ENCODE measurements at regions not wholly inside any gene's neighbourhood (a gene's known extent, or its start where the extent isn't known, plus 50 kb on each side); places are given as distances from the start of the nearest gene placed in this dataset.

GRCh38 chr4:8940792-8941491 is 69.3 kb upstream of the HMX1 start:
- no peaks in the 10 kb centered on the region for H3K36me3 ChIP-seq (ENCODE audit: insufficient read depth, low read length)
- no peak overlapping the region for H3K4me3 ChIP-seq (ENCODE audit: insufficient read depth, low read length)
- no peaks in the 10 kb centered on the region for H3K9me3 ChIP-seq (ENCODE audit: low read depth, low read length)
- no peak overlapping the region for H2AFZ ChIP-seq (ENCODE audit: low read length)
- H3K27me3 ChIP-seq (ENCODE audit: insufficient read depth, low read length): no peaks in the 10 kb centered on the region
- TF ChIP-seq CTCF (IDR thresholded peaks at IDR 0.05; ENCODE audit: extremely low read depth, low read depth, low read length): no peak
- no peaks in the 10 kb centered on the region for H3K4me1 ChIP-seq (ENCODE audit: insufficient read depth, low read length)
- H3K4me2 ChIP-seq (ENCODE audit: insufficient read depth, low read length): no peak overlapping the region
- H3K79me2 ChIP-seq (ENCODE audit: insufficient read depth, low read length): no peaks in the 10 kb centered on the region
- no peaks in the 10 kb centered on the region for H4K20me1 ChIP-seq (ENCODE audit: insufficient read depth, low read length)
- H3K27ac ChIP-seq (ENCODE audit: low read depth, low read length): no peak overlapping the region
- DNase-seq (ENCODE audit: insufficient read length, low spot score, missing footprints): peak; percentile 6

GRCh38 chr4:8939840-8940742 is 68.5 kb upstream of the HMX1 start:
- H3K36me3 ChIP-seq (ENCODE audit: insufficient read depth, low read length): no peaks in the 10 kb centered on the region
- no peak for TF ChIP-seq CTCF (IDR thresholded peaks at IDR 0.05; ENCODE audit: extremely low read depth, low read depth, low read length)
- no peak overlapping the region for H2AFZ ChIP-seq (ENCODE audit: low read length)
- H3K4me2 ChIP-seq (ENCODE audit: insufficient read depth, low read length): no peak overlapping the region
- H3K9me3 ChIP-seq (ENCODE audit: low read depth, low read length): no peaks in the 10 kb centered on the region
- DNase-seq (ENCODE audit: insufficient read length, low spot score, missing footprints): peak; percentile 43
- H3K27ac ChIP-seq (ENCODE audit: low read depth, low read length): no peak overlapping the region
- H3K27me3 ChIP-seq (ENCODE audit: insufficient read depth, low read length): no peaks in the 10 kb centered on the region
- no peaks in the 10 kb centered on the region for H3K79me2 ChIP-seq (ENCODE audit: insufficient read depth, low read length)
- no peak overlapping the region for H3K4me3 ChIP-seq (ENCODE audit: insufficient read depth, low read length)
- H4K20me1 ChIP-seq (ENCODE audit: insufficient read depth, low read length): no peaks in the 10 kb centered on the region
- H3K4me1 ChIP-seq (ENCODE audit: insufficient read depth, low read length): no peaks in the 10 kb centered on the region

DNA sequence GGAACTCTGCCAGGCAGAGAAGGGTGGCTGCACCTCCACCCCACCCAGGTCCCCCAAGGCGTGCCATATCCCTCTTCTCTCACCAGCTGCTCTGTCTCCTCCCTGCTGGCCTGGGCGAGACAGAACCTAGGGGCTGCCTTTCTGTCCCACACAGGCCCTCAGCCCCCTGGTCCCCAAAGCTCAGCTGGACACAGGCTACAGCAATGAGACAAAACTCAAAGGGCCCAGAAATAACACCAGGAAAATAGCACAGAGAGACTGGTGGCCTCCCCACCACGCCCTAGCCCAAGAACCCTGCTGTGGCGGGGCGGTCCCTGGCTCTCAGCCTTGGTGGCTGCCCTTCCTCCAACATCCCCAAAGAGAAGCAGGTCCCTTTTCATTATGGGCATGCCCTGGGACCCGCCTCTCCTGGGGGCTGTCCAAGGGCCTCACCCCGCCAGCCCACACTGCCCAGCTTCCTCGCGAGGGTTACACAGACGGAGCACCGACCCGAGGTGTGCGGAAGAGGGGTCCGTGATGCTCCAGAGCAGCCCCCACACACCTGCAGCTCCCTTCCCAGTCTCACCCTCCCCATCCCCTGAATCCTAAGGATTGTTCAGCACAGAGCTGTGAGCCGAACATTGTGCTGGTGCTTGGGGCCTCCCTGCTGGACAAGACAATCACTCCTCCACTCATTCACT is 67.7 kb upstream of the HMX1 start:
- Histone ChIP-seq H3K27ac (ENCODE audit: low read depth, low read length) (no peak overlapping the region), H3K4me2 (ENCODE audit: insufficient read depth, low read length) (no peak overlapping the region), H3K9me3 (ENCODE audit: low read depth, low read length) (no peaks in the 10 kb centered on the region), H2AFZ (ENCODE audit: low read length) (no peak overlapping the region), H3K27me3 (ENCODE audit: insufficient read depth, low read length) (no peaks in the 10 kb centered on the region), H3K4me3 (ENCODE audit: insufficient read depth, low read length) (no peak overlapping the region), H4K20me1 (ENCODE audit: insufficient read depth, low read length) (no peaks in the 10 kb centered on the region), H3K4me1 (ENCODE audit: insufficient read depth, low read length) (no peaks in the 10 kb centered on the region), H3K36me3 (ENCODE audit: insufficient read depth, low read length) (no peaks in the 10 kb centered on the region), H3K79me2 (ENCODE audit: insufficient read depth, low read length) (no peaks in the 10 kb centered on the region)
- TF ChIP-seq CTCF (IDR thresholded peaks at IDR 0.05; ENCODE audit: extremely low read depth, low read depth, low read length): no peak
- peak; percentile 10 for DNase-seq (ENCODE audit: insufficient read length, low spot score, missing footprints)
